ENCODE measurements at regions not wholly inside any gene's neighbourhood (a gene's known extent, or its start where the extent isn't known, plus 50 kb on each side); places are given as distances from the start of the nearest gene placed in this dataset.

DNA sequence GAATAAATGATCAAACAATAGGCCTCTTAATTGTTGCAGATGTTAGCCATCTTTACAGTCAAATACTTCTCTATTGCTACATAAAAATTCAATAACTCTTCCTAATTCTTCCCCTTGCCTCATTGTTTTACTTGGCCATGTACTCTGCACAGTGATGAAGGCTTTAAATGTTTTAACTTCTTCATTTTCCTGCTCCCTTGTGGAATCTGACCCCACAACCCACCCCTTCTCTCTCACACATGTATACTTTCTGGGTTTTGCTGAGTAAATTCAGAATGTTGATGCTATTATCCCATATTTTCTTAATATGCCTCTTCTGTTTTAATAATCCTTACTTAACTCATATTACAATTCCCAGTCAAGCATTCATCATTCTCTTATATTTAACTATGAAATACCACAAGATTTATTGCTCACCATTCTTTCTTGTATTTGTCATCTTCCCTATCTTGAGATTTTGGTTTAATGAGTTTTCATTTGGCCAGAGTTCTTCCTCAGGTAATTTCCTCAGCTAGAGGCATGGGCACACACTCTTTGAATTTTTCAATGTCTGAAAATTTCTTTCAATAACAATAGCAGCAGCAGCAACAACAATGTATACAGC is 327.8 kb upstream of the USP24 start:
- Histone ChIP-seq H4K20me1 (ENCODE audit: insufficient read depth, low read length) (no peaks in the 10 kb centered on the region), H3K27ac (ENCODE audit: low read length) (no peak overlapping the region), H3K9me3 (ENCODE audit: insufficient read depth, low read length) (no peaks in the 10 kb centered on the region), H3K9ac (ENCODE audit: low read length) (no peak overlapping the region), H3K36me3 (replicated peaks; ENCODE audit: low read depth, low read length) (no peaks in the 10 kb centered on the region), H3K4me1 (ENCODE audit: low read length) (no peaks in the 10 kb centered on the region), H2AFZ (ENCODE audit: low read depth, low read length) (no peak overlapping the region), H3K4me3 (ENCODE audit: low read length) (no peak overlapping the region), H3K27me3 (ENCODE audit: low read depth, low read length) (no peaks in the 10 kb centered on the region), H3K79me2 (ENCODE audit: low read length) (no peaks in the 10 kb centered on the region), H3K4me2 (ENCODE audit: low read length) (no peak overlapping the region)
- TF ChIP-seq, protein P1, sequence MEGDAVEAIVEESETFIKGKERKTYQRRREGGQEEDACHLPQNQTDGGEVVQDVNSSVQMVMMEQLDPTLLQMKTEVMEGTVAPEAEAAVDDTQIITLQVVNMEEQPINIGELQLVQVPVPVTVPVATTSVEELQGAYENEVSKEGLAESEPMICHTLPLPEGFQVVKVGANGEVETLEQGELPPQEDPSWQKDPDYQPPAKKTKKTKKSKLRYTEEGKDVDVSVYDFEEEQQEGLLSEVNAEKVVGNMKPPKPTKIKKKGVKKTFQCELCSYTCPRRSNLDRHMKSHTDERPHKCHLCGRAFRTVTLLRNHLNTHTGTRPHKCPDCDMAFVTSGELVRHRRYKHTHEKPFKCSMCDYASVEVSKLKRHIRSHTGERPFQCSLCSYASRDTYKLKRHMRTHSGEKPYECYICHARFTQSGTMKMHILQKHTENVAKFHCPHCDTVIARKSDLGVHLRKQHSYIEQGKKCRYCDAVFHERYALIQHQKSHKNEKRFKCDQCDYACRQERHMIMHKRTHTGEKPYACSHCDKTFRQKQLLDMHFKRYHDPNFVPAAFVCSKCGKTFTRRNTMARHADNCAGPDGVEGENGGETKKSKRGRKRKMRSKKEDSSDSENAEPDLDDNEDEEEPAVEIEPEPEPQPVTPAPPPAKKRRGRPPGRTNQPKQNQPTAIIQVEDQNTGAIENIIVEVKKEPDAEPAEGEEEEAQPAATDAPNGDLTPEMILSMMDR (IDR thresholded peaks at IDR 0.05; ENCODE audit: low read depth, low read length): no peak
- TF ChIP-seq EZH2phosphoT487 (IDR thresholded peaks at IDR 0.05; ENCODE audit: low read depth): no peak

DNA sequence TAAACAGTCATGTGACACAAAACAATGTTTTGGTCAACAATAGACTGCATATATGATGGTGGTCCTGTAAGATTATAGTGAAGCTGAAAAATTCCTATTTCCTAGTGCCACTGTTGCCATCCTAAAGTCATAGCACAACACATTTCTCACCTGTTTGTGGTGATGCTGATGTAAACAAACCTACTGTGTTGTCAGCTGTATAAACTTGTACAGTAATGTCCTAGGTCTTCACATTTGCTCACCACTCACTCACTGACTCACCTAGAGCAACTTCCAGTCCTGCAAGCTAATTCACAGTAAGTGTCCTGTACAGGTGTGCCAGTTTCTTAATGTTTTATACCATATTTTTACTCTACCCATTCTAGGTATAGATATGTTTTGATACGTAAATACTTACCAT is 326.1 kb upstream of the USP24 start:
- TF ChIP-seq, protein P1 (IDR thresholded peaks at IDR 0.05; ENCODE audit: low read depth, low read length): no peak
- no peak for TF ChIP-seq EZH2phosphoT487 (IDR thresholded peaks at IDR 0.05; ENCODE audit: low read depth)
- Histone ChIP-seq H3K9ac (ENCODE audit: low read length) (no peak overlapping the region), H3K27me3 (ENCODE audit: low read depth, low read length) (no peaks in the 10 kb centered on the region), H3K4me1 (ENCODE audit: low read length) (no peaks in the 10 kb centered on the region), H3K79me2 (ENCODE audit: low read length) (no peaks in the 10 kb centered on the region), H4K20me1 (ENCODE audit: insufficient read depth, low read length) (no peaks in the 10 kb centered on the region), H2AFZ (ENCODE audit: low read depth, low read length) (no peak overlapping the region), H3K4me3 (ENCODE audit: low read length) (no peak overlapping the region), H3K4me2 (ENCODE audit: low read length) (no peak overlapping the region), H3K36me3 (replicated peaks; ENCODE audit: low read depth, low read length) (no peaks in the 10 kb centered on the region), H3K9me3 (ENCODE audit: insufficient read depth, low read length) (no peaks in the 10 kb centered on the region), H3K27ac (ENCODE audit: low read length) (no peak overlapping the region)

DNA sequence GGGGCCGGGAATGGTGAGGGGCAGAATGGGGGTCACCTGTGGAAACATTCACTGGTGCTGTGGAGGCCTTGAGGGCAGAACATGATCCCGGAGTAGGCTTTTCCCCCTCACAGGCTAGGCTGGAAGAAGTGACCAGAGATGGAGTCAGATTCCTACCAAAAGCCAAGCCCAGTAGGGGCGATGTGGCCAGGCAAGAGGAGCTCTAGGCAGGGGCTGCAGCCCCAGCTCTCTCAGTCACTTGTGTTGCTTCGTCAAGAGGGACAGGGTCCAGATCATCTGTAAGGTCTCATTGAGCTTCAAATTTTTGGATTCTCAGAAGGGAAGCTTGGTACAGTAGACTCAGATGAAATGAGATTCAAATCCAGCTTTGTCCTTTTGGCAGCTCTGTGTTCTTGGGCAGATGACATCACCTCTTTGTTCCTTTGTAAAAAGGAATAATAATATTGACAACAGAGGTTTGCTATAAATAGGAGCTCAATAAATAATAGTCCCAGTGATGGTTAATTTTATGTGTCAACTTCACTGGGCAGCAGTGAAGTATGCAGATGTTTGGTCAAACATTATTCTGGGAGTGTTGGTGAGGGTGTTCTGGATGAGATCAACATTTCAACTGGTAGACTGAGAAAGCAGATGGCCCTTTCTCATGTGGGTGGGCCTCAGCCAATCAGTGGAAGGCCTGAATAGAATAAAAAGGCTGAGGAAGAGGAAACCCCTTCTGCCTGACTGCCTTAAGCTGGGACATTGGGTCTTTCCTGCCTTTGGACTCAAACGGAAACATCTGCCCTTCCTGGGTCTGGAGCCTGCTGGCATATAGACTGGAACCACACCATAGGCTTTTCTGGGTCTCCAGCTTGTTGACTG is 324.7 kb upstream of the USP24 start:
- no peaks in the 10 kb centered on the region for H3K9me3 ChIP-seq (ENCODE audit: insufficient read depth, low read length)
- H3K4me2 ChIP-seq (ENCODE audit: low read length): no peak overlapping the region
- no peak overlapping the region for H3K4me3 ChIP-seq (ENCODE audit: low read length)
- no peaks in the 10 kb centered on the region for H3K36me3 ChIP-seq (replicated peaks; ENCODE audit: low read depth, low read length)
- no peaks in the 10 kb centered on the region for H4K20me1 ChIP-seq (ENCODE audit: insufficient read depth, low read length)
- TF ChIP-seq, protein P1 (IDR thresholded peaks at IDR 0.05; ENCODE audit: low read depth, low read length): no peak
- no peak for TF ChIP-seq EZH2phosphoT487 (IDR thresholded peaks at IDR 0.05; ENCODE audit: low read depth)
- no peaks in the 10 kb centered on the region for H3K79me2 ChIP-seq (ENCODE audit: low read length)
- no peaks in the 10 kb centered on the region for H3K27me3 ChIP-seq (ENCODE audit: low read depth, low read length)
- no peak overlapping the region for H3K9ac ChIP-seq (ENCODE audit: low read length)
- H3K4me1 ChIP-seq (ENCODE audit: low read length): no peaks in the 10 kb centered on the region
- no peak overlapping the region for H3K27ac ChIP-seq (ENCODE audit: low read length)
- no peak overlapping the region for H2AFZ ChIP-seq (ENCODE audit: low read depth, low read length)

DNA sequence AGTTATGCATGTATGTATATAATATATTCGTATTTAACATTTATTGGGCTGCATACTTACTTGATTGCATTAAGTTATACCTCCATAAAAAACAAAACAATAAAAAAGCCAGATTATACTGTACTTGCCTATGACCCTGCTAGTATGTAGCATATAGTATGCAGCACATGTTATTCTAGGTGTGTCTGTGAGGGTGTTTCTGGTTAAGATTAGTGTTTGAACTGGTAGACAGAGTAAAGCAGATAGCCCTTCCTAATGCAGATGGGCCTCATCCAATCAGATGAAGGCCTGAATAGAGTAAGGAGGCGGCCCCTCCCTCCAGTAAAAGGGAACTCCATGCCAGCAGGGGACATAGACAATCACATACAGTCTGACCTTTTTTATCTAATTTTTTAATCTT is 323.3 kb upstream of the USP24 start:
- Histone ChIP-seq H2AFZ (ENCODE audit: low read depth, low read length) (no peak overlapping the region), H3K9ac (ENCODE audit: low read length) (no peak overlapping the region), H3K9me3 (ENCODE audit: insufficient read depth, low read length) (no peaks in the 10 kb centered on the region), H3K79me2 (ENCODE audit: low read length) (no peaks in the 10 kb centered on the region), H3K36me3 (replicated peaks; ENCODE audit: low read depth, low read length) (no peaks in the 10 kb centered on the region), H3K4me3 (ENCODE audit: low read length) (no peak overlapping the region), H3K4me1 (ENCODE audit: low read length) (no peaks in the 10 kb centered on the region), H4K20me1 (ENCODE audit: insufficient read depth, low read length) (no peaks in the 10 kb centered on the region), H3K4me2 (ENCODE audit: low read length) (no peak overlapping the region), H3K27me3 (ENCODE audit: low read depth, low read length) (no peaks in the 10 kb centered on the region), H3K27ac (ENCODE audit: low read length) (no peak overlapping the region)
- TF ChIP-seq, protein P1 (IDR thresholded peaks at IDR 0.05; ENCODE audit: low read depth, low read length): no peak
- TF ChIP-seq EZH2phosphoT487 (IDR thresholded peaks at IDR 0.05; ENCODE audit: low read depth): no peak

Data from OCI-LY3 (cell line).